Endothelial cell of umbilical vein (primary cell): ENCODE measurements at regions not wholly inside any gene's neighbourhood (a gene's known extent, or its start where the extent isn't known, plus 50 kb on each side); places are given as distances from the start of the nearest gene placed in this dataset.

Experiments
- BruUV-seq: library from RNA; stranded (reverse); fragments of 400-500 nt; replicated peaks from 2 replicates; lab custom pipeline; 2021; lab: Mats Ljungman, UMichigan
- CTCF ChIA-PET: fragments of 300-600, 350-600 bp; sonication (Branson Sonifier 250); formaldehyde crosslinking; loops from one replicate; lab custom pipeline; 2021; ENCODE audit warnings: antibody characterized with exemption, inconsistent platforms; lab: Charles Lee
- POLR2A ChIA-PET: fragments of 300-600, 350-600 bp; sonication (Branson Sonifier 250); formaldehyde crosslinking; loops from one replicate; lab custom pipeline; 2021; ENCODE audit warnings: antibody characterized with exemption, inconsistent platforms; lab: Charles Lee
- DNase-seq: peaks from one replicate; pipeline ENCODE4 v3.0.0-alpha.2; 2011; ENCODE audit warnings: low read depth, low spot score
- FAIRE-seq: peaks from 2 replicates; lab custom pipeline; 2011; peaks lifted over from hg19 to GRCh38; lab: Jason Lieb, UNC
- H2AFZ ChIP-seq: 2 replicates; pipeline ENCODE4 v1.6.0; 2012; ENCODE audit warnings: low read depth, low read length, control low read depth, inconsistent platforms
- H3K27ac ChIP-seq: 2 replicates; pipeline ENCODE4 v1.5.1; 2011; ENCODE audit warnings: low read depth, mild to moderate bottlenecking, control low read depth, low read length, moderate library complexity; ENCODE audit not compliant: insufficient read depth
- H3K27me3 ChIP-seq, 2 experiments: 2 replicates each; pipeline versions ENCODE4 v1.6.0 to v1.6.1; 2011; ENCODE audit warnings: low read length in 2 of 2, mixed read lengths in 1 of 2; ENCODE audit not compliant: control insufficient read depth in 2 of 2, insufficient read depth in 2 of 2
- H3K36me3 ChIP-seq, 2 experiments: 2 replicates in 1 of 2; 3 replicates in 1 of 2; pipeline ENCODE4 v1.5.1; 2011; ENCODE audit warnings: low read length in 2 of 2, mild to moderate bottlenecking in 1 of 2, moderate library complexity in 1 of 2; ENCODE audit not compliant: control insufficient read depth in 2 of 2, insufficient read depth in 2 of 2; ENCODE audit errors: extremely low read depth in 1 of 2
- H3K4me1 ChIP-seq: 3 replicates; pipeline ENCODE4 v1.5.1; 2011; ENCODE audit warnings: mild to moderate bottlenecking, low read length; ENCODE audit not compliant: control insufficient read depth, insufficient read depth; ENCODE audit errors: extremely low read depth
- H3K4me2 ChIP-seq: 2 replicates; pipeline ENCODE4 v1.6.1; 2011; ENCODE audit warnings: low read length, control low read depth, mixed read lengths; ENCODE audit not compliant: insufficient read depth
- H3K4me3 ChIP-seq, 3 experiments: fragments of 200-600 bp in 1 of 3; sonication (generic), shearing (Covaris generic) in 1 of 3; replicated peaks in 1 of 3; 2 replicates each; pipeline ENCODE4 v1.5.1; 2011 to 2016; ENCODE audit warnings: control low read depth in 3 of 3, low read length in 3 of 3, mild to moderate bottlenecking in 2 of 3, inconsistent platforms in 1 of 3, low read depth in 1 of 3, moderate library complexity in 1 of 3; ENCODE audit not compliant: insufficient read depth in 1 of 3
- H3K79me2 ChIP-seq: 2 replicates; pipeline ENCODE4 v1.6.0; 2012; ENCODE audit warnings: low read length, inconsistent platforms; ENCODE audit not compliant: control insufficient read depth, insufficient read depth
- H3K9ac ChIP-seq: replicated peaks from 2 replicates; pipeline ENCODE3; 2011; ENCODE audit warnings: low read length, control low read depth; ENCODE audit not compliant: insufficient read depth; ENCODE audit errors: extremely low read depth
- H3K9me1 ChIP-seq: replicated peaks from 3 replicates; pipeline ENCODE4 v1.6.0; 2011; ENCODE audit warnings: mild to moderate bottlenecking, low read length; ENCODE audit not compliant: control insufficient read depth, insufficient read depth; ENCODE audit errors: extremely low read depth
- H3K9me3 ChIP-seq: replicated peaks from 2 replicates; pipeline ENCODE4 v1.5.1; 2012; ENCODE audit warnings: low read length, inconsistent platforms; ENCODE audit not compliant: control insufficient read depth, insufficient read depth
- H4K20me1 ChIP-seq: replicated peaks from 2 replicates; pipeline ENCODE3; 2011; ENCODE audit warnings: mild to moderate bottlenecking, low read length; ENCODE audit not compliant: control insufficient read depth, insufficient read depth; ENCODE audit errors: extremely low read depth
- CTCF ChIP-seq, 2 donors: IDR thresholded peaks; 1 replicate in 1 of 2; 2 replicates in 1 of 2; pipeline ENCODE4 v1.5.1; 2011; ENCODE audit warnings: low read length in 2 of 2, mild to moderate bottlenecking in 2 of 2, moderate library complexity in 2 of 2, control low read depth in 1 of 2, inconsistent platforms in 1 of 2, low read depth in 1 of 2; ENCODE audit not compliant: insufficient read depth in 1 of 2; ENCODE audit errors: extremely low read depth in 1 of 2
- EZH2 ChIP-seq: IDR thresholded peaks from 2 replicates; pipeline ENCODE4 v1.6.1; 2012; ENCODE audit warnings: borderline replicate concordance, low read depth, mild to moderate bottlenecking, moderate library complexity, low read length, inconsistent platforms; ENCODE audit not compliant: severe bottlenecking
- FOS ChIP-seq: IDR thresholded peaks from 2 replicates; pipeline ENCODE4 v1.6.1; 2011; ENCODE audit warnings: mild to moderate bottlenecking, low read length, moderate library complexity, borderline replicate concordance; ENCODE audit not compliant: insufficient read depth
- GATA2 ChIP-seq: IDR thresholded peaks from 2 replicates; pipeline ENCODE4 v1.7.0; 2011; ENCODE audit warnings: low read depth, mild to moderate bottlenecking, moderate library complexity, mixed read lengths, low read length; ENCODE audit not compliant: insufficient read length, insufficient read depth
- JUN ChIP-seq: IDR thresholded peaks from 2 replicates; pipeline ENCODE4 v1.6.1; 2011; ENCODE audit warnings: borderline replicate concordance, low read depth; ENCODE audit not compliant: insufficient read length, insufficient read depth
- MYC ChIP-seq: IDR thresholded peaks from one replicate; pipeline ENCODE4 v1.6.1; 2011; ENCODE audit warnings: mild to moderate bottlenecking, low read depth, low read length
- POLR2A ChIP-seq: IDR thresholded peaks from 2 replicates; pipeline ENCODE4 v1.6.1; 2012; ENCODE audit warnings: low read depth, mild to moderate bottlenecking, control low read depth, low read length
- POLR2AphosphoS5 ChIP-seq: IDR thresholded peaks from 2 replicates; pipeline ENCODE4 v1.6.1; 2012; ENCODE audit warnings: low read depth, mild to moderate bottlenecking, control low read depth, low read length, moderate library complexity; ENCODE audit not compliant: insufficient read depth
- dilution Hi-C: fragments of 300-500 bp; cut with MboI; formaldehyde crosslinking; loops from one replicate; pipeline ENCODE4 v1.15.0; 2019; ENCODE audit warnings: low sequenced_read_pairs; ENCODE audit not compliant: extremely low pct_ligation_motif_present
- intact Hi-C: fragments of 100-400 bp; cut with micrococcal nuclease; formaldehyde crosslinking; loops from one replicate; pipeline ENCODE4 v1.10.0; 2022
- TF ChIP-seq, protein P1 (sequence below): IDR thresholded peaks from 2 replicates; pipeline ENCODE4 v1.6.1; 2011; ENCODE audit not compliant: insufficient read depth, insufficient read length

- intact Hi-C loops (no loop called here), dilution Hi-C loops (no loop called here)
- no peaks in the 10 kb centered on the region for H4K20me1 ChIP-seq
- no peak overlapping the region for H3K9ac ChIP-seq
- H3K4me3 ChIP-seq = no peak overlapping the region
- FAIRE-seq = no peak
- no peaks in the 10 kb centered on the region for H3K36me3 ChIP-seq
- H3K27me3 ChIP-seq = no peaks in the 10 kb centered on the region
- no peak for DNase-seq
- H3K27ac ChIP-seq = no peak overlapping the region
- H3K9me1 ChIP-seq = no peaks in the 10 kb centered on the region
- no peak for TF ChIP-seq EZH2
- no peak for TF ChIP-seq GATA2
- TF ChIP-seq JUN = no peak
- TF ChIP-seq CTCF (IDR thresholded peaks at IDR 0.05; ENCODE audit: extremely low read depth in 1 of 2, insufficient read depth in 1 of 2, low read depth in 1 of 2, low read length in 2 of 2) = no peak
- TF ChIP-seq MYC = no peak
- no peak for TF ChIP-seq POLR2A
- TF ChIP-seq, protein P1, sequence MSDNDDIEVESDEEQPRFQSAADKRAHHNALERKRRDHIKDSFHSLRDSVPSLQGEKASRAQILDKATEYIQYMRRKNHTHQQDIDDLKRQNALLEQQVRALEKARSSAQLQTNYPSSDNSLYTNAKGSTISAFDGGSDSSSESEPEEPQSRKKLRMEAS = no peak
- no peak for TF ChIP-seq FOS
- no peak for TF ChIP-seq POLR2AphosphoS5
- no TSS peak for BruUV-seq
- no peaks in the 10 kb centered on the region for H3K79me2 ChIP-seq
- H3K4me1 ChIP-seq = no peaks in the 10 kb centered on the region
- no peaks in the 10 kb centered on the region for H3K9me3 ChIP-seq
- POLR2A ChIA-PET = no interaction called here
- CTCF ChIA-PET = no interaction called here
- no peak overlapping the region for H2AFZ ChIP-seq
- H3K4me2 ChIP-seq = no peak overlapping the region
Measured at GRCh38 chr7:96903906-96904305, 101.4 kb upstream of the DLX6 start.
